ENCODE measurements at regions not wholly inside any gene's neighbourhood (a gene's known extent, or its start where the extent isn't known, plus 50 kb on each side); places are given as distances from the start of the nearest gene placed in this dataset.

GRCh38 chr12:9332564-9332963 is 124.4 kb upstream of the PZP start (continued):
- TF ChIP-seq CHD7 (IDR thresholded peaks at IDR 0.05; ENCODE audit: insufficient replicate concordance, low read length): no peak
- no peak for TF ChIP-seq MAX (IDR thresholded peaks at IDR 0.05)
- TF ChIP-seq SAP30 (IDR thresholded peaks at IDR 0.05; ENCODE audit: insufficient read depth, insufficient replicate concordance, low read length): no peak
- TF ChIP-seq SIN3A (conservative IDR thresholded peaks at IDR 0.05 in 1 of 2, IDR thresholded peaks at IDR 0.05 in 1 of 2; ENCODE audit: low read depth in 1 of 2, low read length in 2 of 2): no peak
- no peak for TF ChIP-seq NRF1 (IDR thresholded peaks at IDR 0.05; ENCODE audit: low read depth, low read length)
- TF ChIP-seq CTBP2 (IDR thresholded peaks at IDR 0.05; ENCODE audit: borderline replicate concordance, insufficient read depth, insufficient read length, low read length): no peak
- no peak for TF ChIP-seq POLR2AphosphoS5 (IDR thresholded peaks at IDR 0.05; ENCODE audit: low read depth, low read length)
